K562 (cell line): ENCODE measurements at regions not wholly inside any gene's neighbourhood (a gene's known extent, or its start where the extent isn't known, plus 50 kb on each side); places are given as distances from the start of the nearest gene placed in this dataset.

Experiments used
- TF ChIP-seq, protein P1 (sequence below): fragments of 200-600 bp; sonication (generic); IDR thresholded peaks from one replicate; pipeline ENCODE4 v1.6.1; 2012; ENCODE audit warnings: mild to moderate bottlenecking, low read depth, low read length, inconsistent platforms

DNA sequence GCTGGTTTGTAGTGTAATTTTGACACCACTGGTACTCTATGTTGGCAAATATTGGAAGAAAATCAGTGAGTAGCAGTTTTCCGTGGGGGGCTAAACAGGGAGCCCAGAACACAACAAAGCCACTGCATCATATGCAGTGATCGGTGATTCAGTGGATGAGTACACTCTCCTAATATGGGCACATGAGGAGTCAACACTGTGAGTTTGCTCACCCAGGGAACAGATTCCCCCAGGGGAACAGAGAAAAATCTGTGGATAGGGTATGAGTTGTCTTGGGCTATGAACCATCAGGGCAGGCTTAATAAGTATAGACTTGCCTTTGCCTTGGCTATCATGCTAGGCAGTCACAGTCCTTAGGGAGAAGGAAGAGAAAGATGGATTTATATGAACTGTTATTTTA is 227.7 kb upstream of the SEMA3E start (continued):
- TF ChIP-seq, protein P1, sequence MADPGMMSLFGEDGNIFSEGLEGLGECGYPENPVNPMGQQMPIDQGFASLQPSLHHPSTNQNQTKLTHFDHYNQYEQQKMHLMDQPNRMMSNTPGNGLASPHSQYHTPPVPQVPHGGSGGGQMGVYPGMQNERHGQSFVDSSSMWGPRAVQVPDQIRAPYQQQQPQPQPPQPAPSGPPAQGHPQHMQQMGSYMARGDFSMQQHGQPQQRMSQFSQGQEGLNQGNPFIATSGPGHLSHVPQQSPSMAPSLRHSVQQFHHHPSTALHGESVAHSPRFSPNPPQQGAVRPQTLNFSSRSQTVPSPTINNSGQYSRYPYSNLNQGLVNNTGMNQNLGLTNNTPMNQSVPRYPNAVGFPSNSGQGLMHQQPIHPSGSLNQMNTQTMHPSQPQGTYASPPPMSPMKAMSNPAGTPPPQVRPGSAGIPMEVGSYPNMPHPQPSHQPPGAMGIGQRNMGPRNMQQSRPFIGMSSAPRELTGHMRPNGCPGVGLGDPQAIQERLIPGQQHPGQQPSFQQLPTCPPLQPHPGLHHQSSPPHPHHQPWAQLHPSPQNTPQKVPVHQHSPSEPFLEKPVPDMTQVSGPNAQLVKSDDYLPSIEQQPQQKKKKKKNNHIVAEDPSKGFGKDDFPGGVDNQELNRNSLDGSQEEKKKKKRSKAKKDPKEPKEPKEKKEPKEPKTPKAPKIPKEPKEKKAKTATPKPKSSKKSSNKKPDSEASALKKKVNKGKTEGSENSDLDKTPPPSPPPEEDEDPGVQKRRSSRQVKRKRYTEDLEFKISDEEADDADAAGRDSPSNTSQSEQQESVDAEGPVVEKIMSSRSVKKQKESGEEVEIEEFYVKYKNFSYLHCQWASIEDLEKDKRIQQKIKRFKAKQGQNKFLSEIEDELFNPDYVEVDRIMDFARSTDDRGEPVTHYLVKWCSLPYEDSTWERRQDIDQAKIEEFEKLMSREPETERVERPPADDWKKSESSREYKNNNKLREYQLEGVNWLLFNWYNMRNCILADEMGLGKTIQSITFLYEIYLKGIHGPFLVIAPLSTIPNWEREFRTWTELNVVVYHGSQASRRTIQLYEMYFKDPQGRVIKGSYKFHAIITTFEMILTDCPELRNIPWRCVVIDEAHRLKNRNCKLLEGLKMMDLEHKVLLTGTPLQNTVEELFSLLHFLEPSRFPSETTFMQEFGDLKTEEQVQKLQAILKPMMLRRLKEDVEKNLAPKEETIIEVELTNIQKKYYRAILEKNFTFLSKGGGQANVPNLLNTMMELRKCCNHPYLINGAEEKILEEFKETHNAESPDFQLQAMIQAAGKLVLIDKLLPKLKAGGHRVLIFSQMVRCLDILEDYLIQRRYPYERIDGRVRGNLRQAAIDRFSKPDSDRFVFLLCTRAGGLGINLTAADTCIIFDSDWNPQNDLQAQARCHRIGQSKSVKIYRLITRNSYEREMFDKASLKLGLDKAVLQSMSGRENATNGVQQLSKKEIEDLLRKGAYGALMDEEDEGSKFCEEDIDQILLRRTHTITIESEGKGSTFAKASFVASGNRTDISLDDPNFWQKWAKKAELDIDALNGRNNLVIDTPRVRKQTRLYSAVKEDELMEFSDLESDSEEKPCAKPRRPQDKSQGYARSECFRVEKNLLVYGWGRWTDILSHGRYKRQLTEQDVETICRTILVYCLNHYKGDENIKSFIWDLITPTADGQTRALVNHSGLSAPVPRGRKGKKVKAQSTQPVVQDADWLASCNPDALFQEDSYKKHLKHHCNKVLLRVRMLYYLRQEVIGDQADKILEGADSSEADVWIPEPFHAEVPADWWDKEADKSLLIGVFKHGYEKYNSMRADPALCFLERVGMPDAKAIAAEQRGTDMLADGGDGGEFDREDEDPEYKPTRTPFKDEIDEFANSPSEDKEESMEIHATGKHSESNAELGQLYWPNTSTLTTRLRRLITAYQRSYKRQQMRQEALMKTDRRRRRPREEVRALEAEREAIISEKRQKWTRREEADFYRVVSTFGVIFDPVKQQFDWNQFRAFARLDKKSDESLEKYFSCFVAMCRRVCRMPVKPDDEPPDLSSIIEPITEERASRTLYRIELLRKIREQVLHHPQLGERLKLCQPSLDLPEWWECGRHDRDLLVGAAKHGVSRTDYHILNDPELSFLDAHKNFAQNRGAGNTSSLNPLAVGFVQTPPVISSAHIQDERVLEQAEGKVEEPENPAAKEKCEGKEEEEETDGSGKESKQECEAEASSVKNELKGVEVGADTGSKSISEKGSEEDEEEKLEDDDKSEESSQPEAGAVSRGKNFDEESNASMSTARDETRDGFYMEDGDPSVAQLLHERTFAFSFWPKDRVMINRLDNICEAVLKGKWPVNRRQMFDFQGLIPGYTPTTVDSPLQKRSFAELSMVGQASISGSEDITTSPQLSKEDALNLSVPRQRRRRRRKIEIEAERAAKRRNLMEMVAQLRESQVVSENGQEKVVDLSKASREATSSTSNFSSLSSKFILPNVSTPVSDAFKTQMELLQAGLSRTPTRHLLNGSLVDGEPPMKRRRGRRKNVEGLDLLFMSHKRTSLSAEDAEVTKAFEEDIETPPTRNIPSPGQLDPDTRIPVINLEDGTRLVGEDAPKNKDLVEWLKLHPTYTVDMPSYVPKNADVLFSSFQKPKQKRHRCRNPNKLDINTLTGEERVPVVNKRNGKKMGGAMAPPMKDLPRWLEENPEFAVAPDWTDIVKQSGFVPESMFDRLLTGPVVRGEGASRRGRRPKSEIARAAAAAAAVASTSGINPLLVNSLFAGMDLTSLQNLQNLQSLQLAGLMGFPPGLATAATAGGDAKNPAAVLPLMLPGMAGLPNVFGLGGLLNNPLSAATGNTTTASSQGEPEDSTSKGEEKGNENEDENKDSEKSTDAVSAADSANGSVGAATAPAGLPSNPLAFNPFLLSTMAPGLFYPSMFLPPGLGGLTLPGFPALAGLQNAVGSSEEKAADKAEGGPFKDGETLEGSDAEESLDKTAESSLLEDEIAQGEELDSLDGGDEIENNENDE: no peak
- TF ChIP-seq, all 486 proteins: peak for 0
